Panc1 (cell line): ENCODE measurements at regions not wholly inside any gene's neighbourhood (a gene's known extent, or its start where the extent isn't known, plus 50 kb on each side); places are given as distances from the start of the nearest gene placed in this dataset.

Source experiments
- ATAC-seq: fragments of 200-7000 bp; cut with Tn5 transposase; 2 replicates; pipeline ENCODE4 v1.9.1; 2020; ENCODE audit warnings: mild to moderate bottlenecking, moderate library complexity
- BruUV-seq: library from RNA; stranded (reverse); fragments of 400-500 nt; replicated peaks from 2 replicates; lab custom pipeline; 2021; lab: Mats Ljungman, UMichigan
- CTCF ChIA-PET: fragments of 300-600 bp; sonication (Branson Sonifier 250); formaldehyde crosslinking; loops from one replicate; lab custom pipeline; 2022; ENCODE audit warnings: antibody characterized with exemption; lab: Charles Lee
- POLR2A ChIA-PET: fragments of 300-600 bp; sonication (Branson Sonifier 250); formaldehyde crosslinking; loops from one replicate; lab custom pipeline; 2022; ENCODE audit warnings: antibody characterized with exemption; lab: Charles Lee
- DNase-seq: peaks from one replicate; pipeline ENCODE4 v3.0.0-alpha.2; 2010; ENCODE audit warnings: low read depth, low spot score
- H3K27ac ChIP-seq: 2 replicates; pipeline ENCODE4 v1.5.1; 2011; ENCODE audit warnings: mild to moderate bottlenecking, low read length, inconsistent platforms
- H3K27me3 ChIP-seq: fragments of 200-500 bp; sonication (Bioruptor generic); 2 replicates; pipeline ENCODE4 v1.6.0; 2014; ENCODE audit warnings: low read length, inconsistent platforms; ENCODE audit not compliant: control insufficient read depth, insufficient read depth
- H3K36me3 ChIP-seq: fragments of 200-500 bp; sonication (Bioruptor generic); 2 replicates; pipeline ENCODE4 v1.5.1; 2014; ENCODE audit warnings: inconsistent platforms, mild to moderate bottlenecking, low read length, moderate library complexity; ENCODE audit not compliant: control insufficient read depth, insufficient read depth
- H3K4me1 ChIP-seq: 2 replicates; pipeline ENCODE4 v1.5.1; 2011; ENCODE audit warnings: inconsistent platforms, mild to moderate bottlenecking, low read length, moderate library complexity; ENCODE audit not compliant: control insufficient read depth, insufficient read depth
- H3K4me3 ChIP-seq, 2 experiments: 2 replicates each; pipeline ENCODE4 v1.5.1; 2011 to 2012; ENCODE audit warnings: low read depth in 2 of 2, low read length in 2 of 2, mild to moderate bottlenecking in 2 of 2, inconsistent platforms in 1 of 2, moderate library complexity in 1 of 2
- H3K9me3 ChIP-seq: fragments of 200-500 bp; sonication (Bioruptor generic); 2 replicates; pipeline ENCODE4 v1.5.1; 2014; ENCODE audit warnings: low read depth, mild to moderate bottlenecking, inconsistent platforms, low read length, moderate library complexity; ENCODE audit not compliant: control insufficient read depth, insufficient read depth
- CTCF ChIP-seq: fragments of 450-650 bp; IDR thresholded peaks from 2 replicates; pipeline ENCODE4 v1.5.1; 2017; ENCODE audit warnings: mild to moderate bottlenecking
- POLR2AphosphoS5 ChIP-seq: IDR thresholded peaks from 2 replicates; pipeline ENCODE4 v1.6.1; 2012; ENCODE audit warnings: mild to moderate bottlenecking, low read depth, low read length, moderate library complexity
- REST ChIP-seq, 2 experiments: IDR thresholded peaks; 2 replicates each; pipeline ENCODE4 v1.6.1; 2011 to 2012; ENCODE audit warnings: low read depth in 2 of 2, control low read depth in 1 of 2, low read length in 1 of 2, mild to moderate bottlenecking in 1 of 2, moderate library complexity in 1 of 2; ENCODE audit not compliant: insufficient read depth in 1 of 2
- SIN3A ChIP-seq: IDR thresholded peaks from 2 replicates; pipeline ENCODE4 v1.6.1; 2012; ENCODE audit warnings: low read depth, mild to moderate bottlenecking, low read length, moderate library complexity, borderline replicate concordance; ENCODE audit not compliant: insufficient read depth
- TCF7L2 ChIP-seq: IDR thresholded peaks from 2 replicates; pipeline ENCODE4 v1.6.1; 2011; ENCODE audit warnings: mild to moderate bottlenecking, low read depth, low read length, inconsistent platforms
- in situ Hi-C: cut with HindIII; loops from 2 replicates; pipeline ENCODE4 v1.10.0; 2016; ENCODE audit warnings: low sequenced_read_pairs, low pct_unique_long_range_greater_than_20kb
- intact Hi-C: fragments of 100-400 bp; cut with micrococcal nuclease; formaldehyde crosslinking; loops from one replicate; pipeline ENCODE4 v1.10.0; 2022; ENCODE audit not compliant: unreplicated experiment

GRCh38 chr12:4822572-4822971 is 87.1 kb upstream of the KCNA1 start:
- in situ Hi-C loops (no loop called here), intact Hi-C loops (no loop called here)
- no TSS peak for BruUV-seq
- Histone ChIP-seq H3K36me3 (no peaks in the 10 kb centered on the region), H3K4me3 (no peak overlapping the region), H3K9me3 (no peaks in the 10 kb centered on the region), H3K27ac (no peak overlapping the region), H3K4me1 (no peaks in the 10 kb centered on the region), H3K27me3 (peaks cover 4% of the 10 kb centered on the region)
- ATAC-seq, result no peak
- CTCF ChIA-PET, result no interaction called here
- DNase-seq, result no peak
- TF ChIP-seq TCF7L2, result no peak
- no peak for TF ChIP-seq CTCF
- TF ChIP-seq REST (IDR thresholded peaks at IDR 0.05; ENCODE audit: insufficient read depth in 1 of 2, low read depth in 2 of 2, low read length in 1 of 2), result no peak
- POLR2A ChIA-PET, result no interaction called here

- no peaks in the 10 kb centered on the region for H3K36me3 ChIP-seq
- no peaks in the 10 kb centered on the region for H3K9me3 ChIP-seq
- no peak for DNase-seq
- H3K27ac ChIP-seq, result no peak overlapping the region
- intact Hi-C loops, result no loop called here
- peaks cover 8% of the 10 kb centered on the region for H3K27me3 ChIP-seq
- no peaks in the 10 kb centered on the region for H3K4me1 ChIP-seq
- in situ Hi-C loops, result no loop called here
- TF ChIP-seq CTCF (no peak), TCF7L2 (no peak), SIN3A (no peak), REST (IDR thresholded peaks at IDR 0.05; ENCODE audit: insufficient read depth in 1 of 2, low read depth in 2 of 2, low read length in 1 of 2) (no peak), POLR2AphosphoS5 (no peak)
- no peak overlapping the region for H3K4me3 ChIP-seq
- POLR2A ChIA-PET, result no interaction called here
- no TSS peak for BruUV-seq
- CTCF ChIA-PET, result no interaction called here
- ATAC-seq, result no peak
Measured at GRCh38 chr12:4824380-4824779, 85.3 kb upstream of the KCNA1 start.
